ENCODE measurements at regions not wholly inside any gene's neighbourhood (a gene's known extent, or its start where the extent isn't known, plus 50 kb on each side); places are given as distances from the start of the nearest gene placed in this dataset.

- no peak for DNase-seq (ENCODE audit: low spot score)
Measured at GRCh38 chr3:80492162-80492561, 724.4 kb upstream of the ROBO1 start.

GRCh38 chr3:80472961-80473360 is 705.2 kb upstream of the ROBO1 start:
- DNase-seq (ENCODE audit: low spot score) = no peak

GRCh38 chr3:80472459-80472858 is 704.7 kb upstream of the ROBO1 start:
- DNase-seq (ENCODE audit: low spot score) = no peak

GRCh38 chr3:80470433-80470832 is 702.6 kb upstream of the ROBO1 start:
- no peak for DNase-seq (ENCODE audit: low spot score)

GRCh38 chr3:80465746-80466145 is 697.9 kb upstream of the ROBO1 start:
- no peak for DNase-seq (ENCODE audit: low spot score)

- no peak for DNase-seq (ENCODE audit: low spot score)
Measured at GRCh38 chr3:80451393-80451792, 683.6 kb upstream of the ROBO1 start.

GRCh38 chr3:80445641-80446040 is 677.8 kb upstream of the ROBO1 start:
- no peak for DNase-seq (ENCODE audit: low spot score)

GRCh38 chr3:80445053-80445452 is 677.3 kb upstream of the ROBO1 start:
- DNase-seq (ENCODE audit: low spot score) = no peak

GRCh38 chr3:80439490-80439889 is 671.7 kb upstream of the ROBO1 start:
- no peak for DNase-seq (ENCODE audit: low spot score)

- DNase-seq (ENCODE audit: low spot score) = no peak
Measured at GRCh38 chr3:80434366-80434765, 666.6 kb upstream of the ROBO1 start.

GRCh38 chr3:80424951-80425350 is 657.2 kb upstream of the ROBO1 start:
- no peak for DNase-seq (ENCODE audit: low spot score)

GRCh38 chr3:80408030-80408721 is 640.4 kb upstream of the ROBO1 start:
- DNase-seq (ENCODE audit: low spot score) = no peak

GRCh38 chr3:80405618-80406017 is 637.8 kb upstream of the ROBO1 start:
- DNase-seq (ENCODE audit: low spot score) = no peak

GRCh38 chr3:80395023-80395422 is 627.2 kb upstream of the ROBO1 start:
- no peak for DNase-seq (ENCODE audit: low spot score)

- no peak for DNase-seq (ENCODE audit: low spot score)
Measured at GRCh38 chr3:80391573-80391972, 623.8 kb upstream of the ROBO1 start.

GRCh38 chr3:80384811-80385210 is 617.0 kb upstream of the ROBO1 start:
- no peak for DNase-seq (ENCODE audit: low spot score)

GRCh38 chr3:80374423-80374822 is 606.6 kb upstream of the ROBO1 start:
- DNase-seq (ENCODE audit: low spot score) = no peak

GRCh38 chr3:80368616-80369015 is 600.8 kb upstream of the ROBO1 start:
- DNase-seq (ENCODE audit: low spot score) = no peak

GRCh38 chr3:80366808-80367548 is 599.2 kb upstream of the ROBO1 start:
- no peak for DNase-seq (ENCODE audit: low spot score)

GRCh38 chr3:80357761-80358160 is 590.0 kb upstream of the ROBO1 start:
- no peak for DNase-seq (ENCODE audit: low spot score)

- no peak for DNase-seq (ENCODE audit: low spot score)
Measured at GRCh38 chr3:80355144-80355543, 587.3 kb upstream of the ROBO1 start.

- no peak for DNase-seq (ENCODE audit: low spot score)
Measured at GRCh38 chr3:80351201-80351600, 583.4 kb upstream of the ROBO1 start.

- no peak for DNase-seq (ENCODE audit: low spot score)
Measured at GRCh38 chr3:80350771-80351170, 583.0 kb upstream of the ROBO1 start.

GRCh38 chr3:80338366-80338765 is 570.6 kb upstream of the ROBO1 start:
- no peak for DNase-seq (ENCODE audit: low spot score)
